GM23338 (cell line): ENCODE measurements at regions not wholly inside any gene's neighbourhood (a gene's known extent, or its start where the extent isn't known, plus 50 kb on each side); places are given as distances from the start of the nearest gene placed in this dataset.

Source experiments
- ATAC-seq: fragments of 200-7000 bp; cut with Tn5 transposase; 3 replicates; pipeline ENCODE4 v1.9.1; 2020
- DNase-seq: peaks from one replicate; pipeline ENCODE4 v3.0.0-alpha.2; 2015; ENCODE audit warnings: low spot score
- H2AFZ ChIP-seq: fragments of 200-600 bp; sonication (generic); 2 replicates; pipeline ENCODE4 v1.8.0; 2016; ENCODE audit warnings: antibody characterized with exemption, mild to moderate bottlenecking, moderate library complexity
- H3F3A ChIP-seq: fragments of 200-600 bp; sonication (generic); replicated peaks from 2 replicates; pipeline ENCODE4 v1.8.0; 2017; ENCODE audit warnings: antibody characterized with exemption, mixed run types, low read depth
- H3K27ac ChIP-seq: fragments of 200-600 bp; sonication (generic); 2 replicates; pipeline ENCODE4 v1.6.1; 2016; ENCODE audit warnings: low read depth
- H3K27me3 ChIP-seq: fragments of 200-600 bp; sonication (generic); 2 replicates; pipeline ENCODE4 v1.8.0; 2016; ENCODE audit warnings: mild to moderate bottlenecking, mixed run types, moderate library complexity; ENCODE audit not compliant: insufficient read depth
- H3K36me3 ChIP-seq: fragments of 200-600 bp; sonication (generic); 2 replicates; pipeline ENCODE4 v1.8.0; 2016; ENCODE audit warnings: mild to moderate bottlenecking; ENCODE audit not compliant: insufficient read depth
- H3K4me1 ChIP-seq: fragments of 200-600 bp; sonication (generic); 2 replicates; pipeline ENCODE4 v1.8.0; 2016; ENCODE audit warnings: mild to moderate bottlenecking, moderate library complexity; ENCODE audit not compliant: insufficient read depth
- H3K4me2 ChIP-seq: fragments of 200-600 bp; sonication (generic); 2 replicates; pipeline ENCODE4 v1.7.1; 2017; ENCODE audit warnings: mixed run types
- H3K4me3 ChIP-seq: fragments of 200-600 bp; sonication (generic); 2 replicates; pipeline ENCODE4 v1.6.1; 2016; ENCODE audit warnings: mixed run types
- H3K79me2 ChIP-seq: fragments of 200-600 bp; sonication (generic); replicated peaks from 2 replicates; pipeline ENCODE4 v1.8.0; 2017; ENCODE audit warnings: mild to moderate bottlenecking; ENCODE audit not compliant: insufficient read depth
- H3K9me2 ChIP-seq: fragments of 200-600 bp; sonication (generic); 2 replicates; pipeline ENCODE4 v1.8.0; 2017; ENCODE audit not compliant: insufficient read depth
- H4K20me1 ChIP-seq: fragments of 200-600 bp; sonication (generic); replicated peaks from 2 replicates; pipeline ENCODE4 v1.8.0; 2017; ENCODE audit warnings: mild to moderate bottlenecking; ENCODE audit not compliant: insufficient read depth
- H3K27ac Mint-ChIP-seq: 2 replicates; pipeline ENCODE4 v1.8.0; 2020; ENCODE audit warnings: inconsistent platforms, mild to moderate bottlenecking, moderate library complexity, mixed read lengths
- H3K27me3 Mint-ChIP-seq: 3 replicates; pipeline ENCODE4 v1.8.0; 2022; ENCODE audit warnings: low read depth, mild to moderate bottlenecking, moderate library complexity, mixed read lengths, inconsistent platforms; ENCODE audit not compliant: insufficient read depth, poor library complexity
- H3K36me3 Mint-ChIP-seq: 3 replicates; pipeline ENCODE4 v1.8.0; 2021; ENCODE audit warnings: low read depth, mild to moderate bottlenecking, inconsistent platforms, moderate library complexity, mixed read lengths
- H3K4me1 Mint-ChIP-seq: 3 replicates; pipeline ENCODE4 v1.8.0; 2020; ENCODE audit warnings: mild to moderate bottlenecking, inconsistent platforms, mixed read lengths
- H3K4me3 Mint-ChIP-seq: 3 replicates; pipeline ENCODE4 v1.8.0; 2021; ENCODE audit warnings: moderate library complexity, mild to moderate bottlenecking, inconsistent platforms, mixed read lengths
- H3K9me3 Mint-ChIP-seq: 3 replicates; pipeline ENCODE4 v1.8.0; 2020; ENCODE audit warnings: moderate library complexity, mild to moderate bottlenecking, inconsistent platforms, mixed read lengths
- CREB1 ChIP-seq: fragments of 250-450 bp; sonication (Bioruptor Pico); IDR thresholded peaks from 2 replicates; pipeline ENCODE4 v1.5.0; 2020; ENCODE audit warnings: low read depth, mild to moderate bottlenecking, moderate library complexity
- ETS1 ChIP-seq: IDR thresholded peaks from 2 replicates; pipeline ENCODE4 v1.6.1; 2016; ENCODE audit warnings: antibody characterized with exemption
- POLR2AphosphoS5 ChIP-seq: IDR thresholded peaks from 2 replicates; pipeline ENCODE4 v1.6.1; 2016; ENCODE audit warnings: antibody characterized with exemption, low read depth
- STAT1 ChIP-seq: IDR thresholded peaks from one replicate; pipeline ENCODE4 v1.6.1; 2016; ENCODE audit warnings: antibody characterized with exemption; ENCODE audit not compliant: unreplicated experiment
- ZNF114 ChIP-seq: fragments of 250-450 bp; sonication (Bioruptor Pico); IDR thresholded peaks from 2 replicates; pipeline ENCODE4 v1.5.0; 2020; ENCODE audit warnings: mild to moderate bottlenecking, moderate library complexity
- ZNF331 ChIP-seq: fragments of 250-450 bp; sonication (Bioruptor Pico); IDR thresholded peaks from 2 replicates; pipeline ENCODE4 v1.5.0; 2020; ENCODE audit warnings: low read depth, mild to moderate bottlenecking, moderate library complexity
- TF ChIP-seq, protein P1 (sequence below): fragments of 250-450 bp; sonication (Bioruptor Pico); IDR thresholded peaks from 2 replicates; pipeline ENCODE4 v1.5.0; 2020; ENCODE audit warnings: mild to moderate bottlenecking, moderate library complexity
- TF ChIP-seq, protein P2 (sequence below), 2 experiments: fragments of 200-600 bp in 1 of 2; sonication (generic) in 1 of 2; conservative IDR thresholded peaks; 2 replicates each; pipeline versions ENCODE4 v1.5.1 to v1.6.1; 2016 to 2017; ENCODE audit warnings: antibody characterized with exemption in 2 of 2, low read depth in 2 of 2, mild to moderate bottlenecking in 2 of 2, moderate library complexity in 1 of 2

GRCh38 chr7:81433692-81434331 is 336.0 kb downstream of the HGF start:
- no peak for TF ChIP-seq ETS1
- TF ChIP-seq, protein P1, sequence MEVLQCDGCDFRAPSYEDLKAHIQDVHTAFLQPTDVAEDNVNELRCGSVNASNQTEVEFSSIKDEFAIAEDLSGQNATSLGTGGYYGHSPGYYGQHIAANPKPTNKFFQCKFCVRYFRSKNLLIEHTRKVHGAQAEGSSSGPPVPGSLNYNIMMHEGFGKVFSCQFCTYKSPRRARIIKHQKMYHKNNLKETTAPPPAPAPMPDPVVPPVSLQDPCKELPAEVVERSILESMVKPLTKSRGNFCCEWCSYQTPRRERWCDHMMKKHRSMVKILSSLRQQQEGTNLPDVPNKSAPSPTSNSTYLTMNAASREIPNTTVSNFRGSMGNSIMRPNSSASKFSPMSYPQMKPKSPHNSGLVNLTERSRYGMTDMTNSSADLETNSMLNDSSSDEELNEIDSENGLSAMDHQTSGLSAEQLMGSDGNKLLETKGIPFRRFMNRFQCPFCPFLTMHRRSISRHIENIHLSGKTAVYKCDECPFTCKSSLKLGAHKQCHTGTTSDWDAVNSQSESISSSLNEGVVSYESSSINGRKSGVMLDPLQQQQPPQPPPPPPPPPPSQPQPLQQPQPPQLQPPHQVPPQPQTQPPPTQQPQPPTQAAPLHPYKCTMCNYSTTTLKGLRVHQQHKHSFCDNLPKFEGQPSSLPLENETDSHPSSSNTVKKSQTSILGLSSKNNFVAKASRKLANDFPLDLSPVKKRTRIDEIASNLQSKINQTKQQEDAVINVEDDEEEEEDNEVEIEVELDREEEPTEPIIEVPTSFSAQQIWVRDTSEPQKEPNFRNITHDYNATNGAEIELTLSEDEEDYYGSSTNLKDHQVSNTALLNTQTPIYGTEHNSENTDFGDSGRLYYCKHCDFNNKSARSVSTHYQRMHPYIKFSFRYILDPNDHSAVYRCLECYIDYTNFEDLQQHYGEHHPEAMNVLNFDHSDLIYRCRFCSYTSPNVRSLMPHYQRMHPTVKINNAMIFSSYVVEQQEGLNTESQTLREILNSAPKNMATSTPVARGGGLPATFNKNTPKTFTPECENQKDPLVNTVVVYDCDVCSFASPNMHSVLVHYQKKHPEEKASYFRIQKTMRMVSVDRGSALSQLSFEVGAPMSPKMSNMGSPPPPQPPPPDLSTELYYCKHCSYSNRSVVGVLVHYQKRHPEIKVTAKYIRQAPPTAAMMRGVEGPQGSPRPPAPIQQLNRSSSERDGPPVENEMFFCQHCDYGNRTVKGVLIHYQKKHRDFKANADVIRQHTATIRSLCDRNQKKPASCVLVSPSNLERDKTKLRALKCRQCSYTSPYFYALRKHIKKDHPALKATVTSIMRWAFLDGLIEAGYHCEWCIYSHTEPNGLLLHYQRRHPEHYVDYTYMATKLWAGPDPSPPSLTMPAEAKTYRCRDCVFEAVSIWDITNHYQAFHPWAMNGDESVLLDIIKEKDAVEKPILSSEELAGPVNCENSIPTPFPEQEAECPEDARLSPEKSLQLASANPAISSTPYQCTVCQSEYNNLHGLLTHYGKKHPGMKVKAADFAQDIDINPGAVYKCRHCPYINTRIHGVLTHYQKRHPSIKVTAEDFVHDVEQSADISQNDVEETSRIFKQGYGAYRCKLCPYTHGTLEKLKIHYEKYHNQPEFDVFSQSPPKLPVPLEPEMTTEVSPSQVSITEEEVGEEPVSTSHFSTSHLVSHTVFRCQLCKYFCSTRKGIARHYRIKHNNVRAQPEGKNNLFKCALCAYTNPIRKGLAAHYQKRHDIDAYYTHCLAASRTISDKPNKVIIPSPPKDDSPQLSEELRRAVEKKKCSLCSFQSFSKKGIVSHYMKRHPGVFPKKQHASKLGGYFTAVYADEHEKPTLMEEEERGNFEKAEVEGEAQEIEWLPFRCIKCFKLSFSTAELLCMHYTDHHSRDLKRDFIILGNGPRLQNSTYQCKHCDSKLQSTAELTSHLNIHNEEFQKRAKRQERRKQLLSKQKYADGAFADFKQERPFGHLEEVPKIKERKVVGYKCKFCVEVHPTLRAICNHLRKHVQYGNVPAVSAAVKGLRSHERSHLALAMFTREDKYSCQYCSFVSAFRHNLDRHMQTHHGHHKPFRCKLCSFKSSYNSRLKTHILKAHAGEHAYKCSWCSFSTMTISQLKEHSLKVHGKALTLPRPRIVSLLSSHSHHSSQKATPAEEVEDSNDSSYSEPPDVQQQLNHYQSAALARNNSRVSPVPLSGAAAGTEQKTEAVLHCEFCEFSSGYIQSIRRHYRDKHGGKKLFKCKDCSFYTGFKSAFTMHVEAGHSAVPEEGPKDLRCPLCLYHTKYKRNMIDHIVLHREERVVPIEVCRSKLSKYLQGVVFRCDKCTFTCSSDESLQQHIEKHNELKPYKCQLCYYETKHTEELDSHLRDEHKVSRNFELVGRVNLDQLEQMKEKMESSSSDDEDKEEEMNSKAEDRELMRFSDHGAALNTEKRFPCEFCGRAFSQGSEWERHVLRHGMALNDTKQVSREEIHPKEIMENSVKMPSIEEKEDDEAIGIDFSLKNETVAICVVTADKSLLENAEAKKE (CRISPR knock-in tag), result no peak
- TF ChIP-seq POLR2AphosphoS5, result no peak
- TF ChIP-seq ZNF114 (CRISPR knock-in tag), result no peak
- Histone ChIP-seq H3K4me3 (no peak overlapping the region), H3F3A (no peaks in the 10 kb centered on the region), H2AFZ (no peak overlapping the region), H3K79me2 (no peaks in the 10 kb centered on the region), H3K27me3 (no peaks in the 10 kb centered on the region), H3K9me2 (peaks cover 5% of the 10 kb centered on the region; the same call in 1 of the 2 replicates), H3K4me2 (no peak overlapping the region), H4K20me1 (no peaks in the 10 kb centered on the region), H3K27ac (no peak overlapping the region), H3K36me3 (no peaks in the 10 kb centered on the region), H3K4me1 (no peaks in the 10 kb centered on the region; the same call in 1 of the 2 replicates)
- no peak for DNase-seq
- H3K9me3 Mint-ChIP-seq, result peaks cover 6% of the 10 kb centered on the region
- ATAC-seq, result no peak
- no peak overlapping the region for H3K4me3 Mint-ChIP-seq
- peaks cover 2% of the 10 kb centered on the region for H3K27me3 Mint-ChIP-seq
- H3K4me1 Mint-ChIP-seq, result peaks cover 13% of the 10 kb centered on the region; the same call in 2 of the 3 replicates
- no peak overlapping the region for H3K27ac Mint-ChIP-seq
- H3K36me3 Mint-ChIP-seq, result peaks cover 6% of the 10 kb centered on the region

GRCh38 chr7:81433206-81433605 is 336.6 kb downstream of the HGF start:
- no peaks in the 10 kb centered on the region; the same call in 1 of the 2 replicates for H3K4me1 ChIP-seq
- H3K9me2 ChIP-seq, result peaks cover 5% of the 10 kb centered on the region; the same call in 1 of the 2 replicates
- H4K20me1 ChIP-seq, result no peaks in the 10 kb centered on the region
- no peak overlapping the region for H3K27ac ChIP-seq
- DNase-seq, result no peak
- H3K36me3 ChIP-seq, result no peaks in the 10 kb centered on the region
- H3K79me2 ChIP-seq, result no peaks in the 10 kb centered on the region
- peaks cover 13% of the 10 kb centered on the region; the same call in 2 of the 3 replicates for H3K4me1 Mint-ChIP-seq
- H3K4me3 Mint-ChIP-seq, result no peak overlapping the region
- H3K27ac Mint-ChIP-seq, result no peak overlapping the region
- no peak overlapping the region for H2AFZ ChIP-seq
- no peak overlapping the region for H3K4me2 ChIP-seq
- H3K27me3 ChIP-seq, result no peaks in the 10 kb centered on the region
- peaks cover 6% of the 10 kb centered on the region for H3K36me3 Mint-ChIP-seq
- ATAC-seq, result no peak
- no peak overlapping the region for H3K4me3 ChIP-seq
- no peaks in the 10 kb centered on the region for H3F3A ChIP-seq
- H3K9me3 Mint-ChIP-seq, result peaks cover 6% of the 10 kb centered on the region
- H3K27me3 Mint-ChIP-seq, result peaks cover 2% of the 10 kb centered on the region
- TF ChIP-seq CREB1 (CRISPR knock-in tag) (no peak), ZNF114 (CRISPR knock-in tag) (no peak), ZNF331 (no peak), STAT1 (no peak)
- TF ChIP-seq, protein P2, sequence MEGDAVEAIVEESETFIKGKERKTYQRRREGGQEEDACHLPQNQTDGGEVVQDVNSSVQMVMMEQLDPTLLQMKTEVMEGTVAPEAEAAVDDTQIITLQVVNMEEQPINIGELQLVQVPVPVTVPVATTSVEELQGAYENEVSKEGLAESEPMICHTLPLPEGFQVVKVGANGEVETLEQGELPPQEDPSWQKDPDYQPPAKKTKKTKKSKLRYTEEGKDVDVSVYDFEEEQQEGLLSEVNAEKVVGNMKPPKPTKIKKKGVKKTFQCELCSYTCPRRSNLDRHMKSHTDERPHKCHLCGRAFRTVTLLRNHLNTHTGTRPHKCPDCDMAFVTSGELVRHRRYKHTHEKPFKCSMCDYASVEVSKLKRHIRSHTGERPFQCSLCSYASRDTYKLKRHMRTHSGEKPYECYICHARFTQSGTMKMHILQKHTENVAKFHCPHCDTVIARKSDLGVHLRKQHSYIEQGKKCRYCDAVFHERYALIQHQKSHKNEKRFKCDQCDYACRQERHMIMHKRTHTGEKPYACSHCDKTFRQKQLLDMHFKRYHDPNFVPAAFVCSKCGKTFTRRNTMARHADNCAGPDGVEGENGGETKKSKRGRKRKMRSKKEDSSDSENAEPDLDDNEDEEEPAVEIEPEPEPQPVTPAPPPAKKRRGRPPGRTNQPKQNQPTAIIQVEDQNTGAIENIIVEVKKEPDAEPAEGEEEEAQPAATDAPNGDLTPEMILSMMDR (conservative IDR thresholded peaks at IDR 0.05; ENCODE audit: low read depth in 2 of 2), result no peak
